HepG2 (cell line): ENCODE measurements at regions not wholly inside any gene's neighbourhood (a gene's known extent, or its start where the extent isn't known, plus 50 kb on each side); places are given as distances from the start of the nearest gene placed in this dataset.

ENCODE experiments used
- CTCF ChIP-seq: sonication (generic); formaldehyde crosslinking; IDR thresholded peaks from 2 replicates; pipeline ENCODE4 v1.5.0; 2020; ENCODE audit warnings: mild to moderate bottlenecking, missing genetic modification reagents, moderate library complexity
- FOSL2 ChIP-seq: sonication (generic); formaldehyde crosslinking; IDR thresholded peaks from 2 replicates; pipeline ENCODE4 v1.4.0; 2020; ENCODE audit warnings: missing genetic modification reagents
- GABPB1 ChIP-seq: IDR thresholded peaks from 2 replicates; pipeline ENCODE4 v1.6.1; 2016; ENCODE audit warnings: mild to moderate bottlenecking, missing genetic modification reagents, moderate library complexity, missing compliant biosample characterization
- MAFK ChIP-seq, 2 experiments: IDR thresholded peaks in 1 of 2; conservative IDR thresholded peaks in 1 of 2; 2 replicates each; pipeline ENCODE4 v1.6.1; 2011; ENCODE audit warnings: improper control_type of control experiment in 2 of 2, low read length in 2 of 2
- NPAS2 ChIP-seq: sonication (generic); formaldehyde crosslinking; IDR thresholded peaks from 2 replicates; pipeline ENCODE4 v1.8.0; 2022; ENCODE audit warnings: mild to moderate bottlenecking, missing genetic modification reagents, borderline replicate concordance
- SP2 ChIP-seq: sonication (generic); formaldehyde crosslinking; IDR thresholded peaks from 2 replicates; pipeline ENCODE4 v1.5.1; 2020; ENCODE audit warnings: mild to moderate bottlenecking, missing genetic modification reagents
- ZNF564 ChIP-seq: sonication (generic); formaldehyde crosslinking; IDR thresholded peaks from 2 replicates; pipeline ENCODE4 v1.8.1; 2023; ENCODE audit warnings: mild to moderate bottlenecking, missing genetic modification reagents
- TF ChIP-seq, protein P1 (sequence below): sonication (generic); formaldehyde crosslinking; IDR thresholded peaks from 2 replicates; pipeline ENCODE4 v1.4.0; 2020; ENCODE audit warnings: missing genetic modification reagents

GRCh38 chrX:20715176-20715575, 448.5 kb upstream of the RPS6KA3 start:
- TF ChIP-seq, protein P1, sequence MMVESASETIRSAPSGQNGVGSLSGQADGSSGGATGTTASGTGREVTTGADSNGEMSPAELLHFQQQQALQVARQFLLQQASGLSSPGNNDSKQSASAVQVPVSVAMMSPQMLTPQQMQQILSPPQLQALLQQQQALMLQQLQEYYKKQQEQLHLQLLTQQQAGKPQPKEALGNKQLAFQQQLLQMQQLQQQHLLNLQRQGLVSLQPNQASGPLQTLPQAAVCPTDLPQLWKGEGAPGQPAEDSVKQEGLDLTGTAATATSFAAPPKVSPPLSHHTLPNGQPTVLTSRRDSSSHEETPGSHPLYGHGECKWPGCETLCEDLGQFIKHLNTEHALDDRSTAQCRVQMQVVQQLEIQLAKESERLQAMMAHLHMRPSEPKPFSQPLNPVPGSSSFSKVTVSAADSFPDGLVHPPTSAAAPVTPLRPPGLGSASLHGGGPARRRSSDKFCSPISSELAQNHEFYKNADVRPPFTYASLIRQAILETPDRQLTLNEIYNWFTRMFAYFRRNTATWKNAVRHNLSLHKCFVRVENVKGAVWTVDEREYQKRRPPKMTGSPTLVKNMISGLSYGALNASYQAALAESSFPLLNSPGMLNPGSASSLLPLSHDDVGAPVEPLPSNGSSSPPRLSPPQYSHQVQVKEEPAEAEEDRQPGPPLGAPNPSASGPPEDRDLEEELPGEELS: no peak
- no peak for TF ChIP-seq MAFK (conservative IDR thresholded peaks at IDR 0.05 in 1 of 2, IDR thresholded peaks at IDR 0.05 in 1 of 2; ENCODE audit: low read length in 2 of 2)
- TF ChIP-seq NPAS2: no peak
- TF ChIP-seq CTCF (CRISPR knock-in tag): no peak
- no peak for TF ChIP-seq FOSL2 (CRISPR knock-in tag)
- no peak for TF ChIP-seq SP2 (CRISPR knock-in tag)
- TF ChIP-seq GABPB1 (CRISPR knock-in tag): no peak
- TF ChIP-seq ZNF564 (CRISPR knock-in tag): no peak
